GM23338 (cell line): ENCODE measurements at regions not wholly inside any gene's neighbourhood (a gene's known extent, or its start where the extent isn't known, plus 50 kb on each side); places are given as distances from the start of the nearest gene placed in this dataset.

ENCODE experiments used
- ATAC-seq: fragments of 200-7000 bp; cut with Tn5 transposase; 3 replicates; pipeline ENCODE4 v1.9.1; 2020
- DNase-seq: peaks from one replicate; pipeline ENCODE4 v3.0.0-alpha.2; 2015; ENCODE audit warnings: low spot score
- H2AFZ ChIP-seq: fragments of 200-600 bp; sonication (generic); 2 replicates; pipeline ENCODE4 v1.8.0; 2016; ENCODE audit warnings: antibody characterized with exemption, mild to moderate bottlenecking, moderate library complexity
- H3F3A ChIP-seq: fragments of 200-600 bp; sonication (generic); replicated peaks from 2 replicates; pipeline ENCODE4 v1.8.0; 2017; ENCODE audit warnings: antibody characterized with exemption, mixed run types, low read depth
- H3K27ac ChIP-seq: fragments of 200-600 bp; sonication (generic); 2 replicates; pipeline ENCODE4 v1.6.1; 2016; ENCODE audit warnings: low read depth
- H3K27me3 ChIP-seq: fragments of 200-600 bp; sonication (generic); 2 replicates; pipeline ENCODE4 v1.8.0; 2016; ENCODE audit warnings: mild to moderate bottlenecking, mixed run types, moderate library complexity; ENCODE audit not compliant: insufficient read depth
- H3K36me3 ChIP-seq: fragments of 200-600 bp; sonication (generic); 2 replicates; pipeline ENCODE4 v1.8.0; 2016; ENCODE audit warnings: mild to moderate bottlenecking; ENCODE audit not compliant: insufficient read depth
- H3K4me1 ChIP-seq: fragments of 200-600 bp; sonication (generic); 2 replicates; pipeline ENCODE4 v1.8.0; 2016; ENCODE audit warnings: mild to moderate bottlenecking, moderate library complexity; ENCODE audit not compliant: insufficient read depth
- H3K4me2 ChIP-seq: fragments of 200-600 bp; sonication (generic); 2 replicates; pipeline ENCODE4 v1.7.1; 2017; ENCODE audit warnings: mixed run types
- H3K4me3 ChIP-seq: fragments of 200-600 bp; sonication (generic); 2 replicates; pipeline ENCODE4 v1.6.1; 2016; ENCODE audit warnings: mixed run types
- H3K79me2 ChIP-seq: fragments of 200-600 bp; sonication (generic); replicated peaks from 2 replicates; pipeline ENCODE4 v1.8.0; 2017; ENCODE audit warnings: mild to moderate bottlenecking; ENCODE audit not compliant: insufficient read depth
- H3K9me2 ChIP-seq: fragments of 200-600 bp; sonication (generic); 2 replicates; pipeline ENCODE4 v1.8.0; 2017; ENCODE audit not compliant: insufficient read depth
- H4K20me1 ChIP-seq: fragments of 200-600 bp; sonication (generic); replicated peaks from 2 replicates; pipeline ENCODE4 v1.8.0; 2017; ENCODE audit warnings: mild to moderate bottlenecking; ENCODE audit not compliant: insufficient read depth
- H3K27ac Mint-ChIP-seq: 2 replicates; pipeline ENCODE4 v1.8.0; 2020; ENCODE audit warnings: inconsistent platforms, mild to moderate bottlenecking, moderate library complexity, mixed read lengths
- H3K27me3 Mint-ChIP-seq: 3 replicates; pipeline ENCODE4 v1.8.0; 2022; ENCODE audit warnings: low read depth, mild to moderate bottlenecking, moderate library complexity, mixed read lengths, inconsistent platforms; ENCODE audit not compliant: insufficient read depth, poor library complexity
- H3K36me3 Mint-ChIP-seq: 3 replicates; pipeline ENCODE4 v1.8.0; 2021; ENCODE audit warnings: low read depth, mild to moderate bottlenecking, inconsistent platforms, moderate library complexity, mixed read lengths
- H3K4me1 Mint-ChIP-seq: 3 replicates; pipeline ENCODE4 v1.8.0; 2020; ENCODE audit warnings: mild to moderate bottlenecking, inconsistent platforms, mixed read lengths
- H3K4me3 Mint-ChIP-seq: 3 replicates; pipeline ENCODE4 v1.8.0; 2021; ENCODE audit warnings: moderate library complexity, mild to moderate bottlenecking, inconsistent platforms, mixed read lengths
- H3K9me3 Mint-ChIP-seq: 3 replicates; pipeline ENCODE4 v1.8.0; 2020; ENCODE audit warnings: moderate library complexity, mild to moderate bottlenecking, inconsistent platforms, mixed read lengths
- CREB1 ChIP-seq: fragments of 250-450 bp; sonication (Bioruptor Pico); IDR thresholded peaks from 2 replicates; pipeline ENCODE4 v1.5.0; 2020; ENCODE audit warnings: low read depth, mild to moderate bottlenecking, moderate library complexity
- EZH2 ChIP-seq: fragments of 200-600 bp; sonication (generic); IDR thresholded peaks from one replicate; pipeline ENCODE4 v1.8.0; 2017; ENCODE audit warnings: antibody characterized with exemption, mild to moderate bottlenecking, low read depth; ENCODE audit not compliant: unreplicated experiment
- EZH2phosphoT487 ChIP-seq: fragments of 200-600 bp; sonication (generic); IDR thresholded peaks from one replicate; pipeline ENCODE4 v1.8.1; 2018; ENCODE audit warnings: antibody characterized with exemption; ENCODE audit not compliant: unreplicated experiment
- JUNB ChIP-seq: IDR thresholded peaks from one replicate; pipeline ENCODE4 v1.6.1; 2016; ENCODE audit warnings: antibody characterized with exemption; ENCODE audit not compliant: unreplicated experiment
- NANOG ChIP-seq: IDR thresholded peaks from 2 replicates; pipeline ENCODE4 v1.6.1; 2016; ENCODE audit warnings: antibody characterized with exemption, borderline replicate concordance
- POLR2AphosphoS5 ChIP-seq: IDR thresholded peaks from 2 replicates; pipeline ENCODE4 v1.6.1; 2016; ENCODE audit warnings: antibody characterized with exemption, low read depth
- STAT1 ChIP-seq: IDR thresholded peaks from one replicate; pipeline ENCODE4 v1.6.1; 2016; ENCODE audit warnings: antibody characterized with exemption; ENCODE audit not compliant: unreplicated experiment
- ZNF114 ChIP-seq: fragments of 250-450 bp; sonication (Bioruptor Pico); IDR thresholded peaks from 2 replicates; pipeline ENCODE4 v1.5.0; 2020; ENCODE audit warnings: mild to moderate bottlenecking, moderate library complexity
- ZNF462 ChIP-seq: fragments of 250-450 bp; sonication (Bioruptor Pico); IDR thresholded peaks from 2 replicates; pipeline ENCODE4 v1.5.0; 2020; ENCODE audit warnings: mild to moderate bottlenecking, moderate library complexity
- TF ChIP-seq, protein P1 (sequence below), 2 experiments: fragments of 200-600 bp in 1 of 2; sonication (generic) in 1 of 2; conservative IDR thresholded peaks; 2 replicates each; pipeline versions ENCODE4 v1.5.1 to v1.6.1; 2016 to 2017; ENCODE audit warnings: antibody characterized with exemption in 2 of 2, low read depth in 2 of 2, mild to moderate bottlenecking in 2 of 2, moderate library complexity in 1 of 2
- TF ChIP-seq, protein P2 (sequence below): IDR thresholded peaks from one replicate; pipeline ENCODE4 v1.6.1; 2018; ENCODE audit warnings: antibody characterized with exemption; ENCODE audit not compliant: unreplicated experiment

- TF ChIP-seq ZNF462 (CRISPR knock-in tag) (no peak), JUNB (no peak), CREB1 (CRISPR knock-in tag) (no peak), POLR2AphosphoS5 (no peak), NANOG (no peak), EZH2 (no peak), ZNF114 (no peak), STAT1 (no peak)
- TF ChIP-seq, protein P1, sequence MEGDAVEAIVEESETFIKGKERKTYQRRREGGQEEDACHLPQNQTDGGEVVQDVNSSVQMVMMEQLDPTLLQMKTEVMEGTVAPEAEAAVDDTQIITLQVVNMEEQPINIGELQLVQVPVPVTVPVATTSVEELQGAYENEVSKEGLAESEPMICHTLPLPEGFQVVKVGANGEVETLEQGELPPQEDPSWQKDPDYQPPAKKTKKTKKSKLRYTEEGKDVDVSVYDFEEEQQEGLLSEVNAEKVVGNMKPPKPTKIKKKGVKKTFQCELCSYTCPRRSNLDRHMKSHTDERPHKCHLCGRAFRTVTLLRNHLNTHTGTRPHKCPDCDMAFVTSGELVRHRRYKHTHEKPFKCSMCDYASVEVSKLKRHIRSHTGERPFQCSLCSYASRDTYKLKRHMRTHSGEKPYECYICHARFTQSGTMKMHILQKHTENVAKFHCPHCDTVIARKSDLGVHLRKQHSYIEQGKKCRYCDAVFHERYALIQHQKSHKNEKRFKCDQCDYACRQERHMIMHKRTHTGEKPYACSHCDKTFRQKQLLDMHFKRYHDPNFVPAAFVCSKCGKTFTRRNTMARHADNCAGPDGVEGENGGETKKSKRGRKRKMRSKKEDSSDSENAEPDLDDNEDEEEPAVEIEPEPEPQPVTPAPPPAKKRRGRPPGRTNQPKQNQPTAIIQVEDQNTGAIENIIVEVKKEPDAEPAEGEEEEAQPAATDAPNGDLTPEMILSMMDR (conservative IDR thresholded peaks at IDR 0.05; ENCODE audit: low read depth in 2 of 2) = no peak
Observed at GRCh38 chr2:20559277-20559676, 91.6 kb downstream of the HS1BP3 start (continued).

DNA sequence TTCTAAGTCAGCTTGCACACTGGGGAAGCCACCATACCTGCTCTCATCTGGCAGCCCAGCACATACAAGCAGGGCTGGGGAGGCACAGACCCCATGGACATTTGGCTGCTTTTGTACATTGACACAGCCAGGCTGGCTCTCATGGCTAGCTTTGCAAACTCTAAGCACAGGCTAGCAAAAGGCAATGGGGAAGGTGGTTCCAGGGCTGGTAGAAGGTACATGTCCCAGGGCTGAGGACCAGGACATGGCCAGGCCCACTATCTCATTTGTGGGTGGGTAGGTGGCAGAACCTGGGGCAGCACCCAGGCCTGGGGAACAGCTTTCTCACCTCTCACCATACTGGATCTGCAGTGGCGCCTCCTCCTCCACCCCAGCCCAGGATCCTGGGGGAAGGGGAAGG is 90.9 kb downstream of the HS1BP3 start:
- Histone ChIP-seq H3K4me2 (no peak overlapping the region), H3K9me2 (no peaks in the 10 kb centered on the region; the same call in 1 of the 2 replicates), H2AFZ (no peak overlapping the region), H3F3A (no peaks in the 10 kb centered on the region), H4K20me1 (no peaks in the 10 kb centered on the region), H3K27me3 (no peaks in the 10 kb centered on the region), H3K36me3 (no peaks in the 10 kb centered on the region), H3K4me3 (no peak overlapping the region), H3K4me1 (peaks cover 26% of the 10 kb centered on the region), H3K27ac (no peak overlapping the region), H3K79me2 (no peaks in the 10 kb centered on the region)
- ATAC-seq (no peak), DNase-seq (no peak)
- H3K4me3 Mint-ChIP-seq = no peak overlapping the region
- no peak overlapping the region for H3K27ac Mint-ChIP-seq
- no peaks in the 10 kb centered on the region; the same call in 2 of the 3 replicates for H3K9me3 Mint-ChIP-seq
- peaks cover 38% of the 10 kb centered on the region for H3K4me1 Mint-ChIP-seq
- H3K36me3 Mint-ChIP-seq = no peaks in the 10 kb centered on the region
- peaks cover 17% of the 10 kb centered on the region for H3K27me3 Mint-ChIP-seq
- TF ChIP-seq, protein P2, sequence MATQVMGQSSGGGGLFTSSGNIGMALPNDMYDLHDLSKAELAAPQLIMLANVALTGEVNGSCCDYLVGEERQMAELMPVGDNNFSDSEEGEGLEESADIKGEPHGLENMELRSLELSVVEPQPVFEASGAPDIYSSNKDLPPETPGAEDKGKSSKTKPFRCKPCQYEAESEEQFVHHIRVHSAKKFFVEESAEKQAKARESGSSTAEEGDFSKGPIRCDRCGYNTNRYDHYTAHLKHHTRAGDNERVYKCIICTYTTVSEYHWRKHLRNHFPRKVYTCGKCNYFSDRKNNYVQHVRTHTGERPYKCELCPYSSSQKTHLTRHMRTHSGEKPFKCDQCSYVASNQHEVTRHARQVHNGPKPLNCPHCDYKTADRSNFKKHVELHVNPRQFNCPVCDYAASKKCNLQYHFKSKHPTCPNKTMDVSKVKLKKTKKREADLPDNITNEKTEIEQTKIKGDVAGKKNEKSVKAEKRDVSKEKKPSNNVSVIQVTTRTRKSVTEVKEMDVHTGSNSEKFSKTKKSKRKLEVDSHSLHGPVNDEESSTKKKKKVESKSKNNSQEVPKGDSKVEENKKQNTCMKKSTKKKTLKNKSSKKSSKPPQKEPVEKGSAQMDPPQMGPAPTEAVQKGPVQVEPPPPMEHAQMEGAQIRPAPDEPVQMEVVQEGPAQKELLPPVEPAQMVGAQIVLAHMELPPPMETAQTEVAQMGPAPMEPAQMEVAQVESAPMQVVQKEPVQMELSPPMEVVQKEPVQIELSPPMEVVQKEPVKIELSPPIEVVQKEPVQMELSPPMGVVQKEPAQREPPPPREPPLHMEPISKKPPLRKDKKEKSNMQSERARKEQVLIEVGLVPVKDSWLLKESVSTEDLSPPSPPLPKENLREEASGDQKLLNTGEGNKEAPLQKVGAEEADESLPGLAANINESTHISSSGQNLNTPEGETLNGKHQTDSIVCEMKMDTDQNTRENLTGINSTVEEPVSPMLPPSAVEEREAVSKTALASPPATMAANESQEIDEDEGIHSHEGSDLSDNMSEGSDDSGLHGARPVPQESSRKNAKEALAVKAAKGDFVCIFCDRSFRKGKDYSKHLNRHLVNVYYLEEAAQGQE = no peak
- TF ChIP-seq EZH2phosphoT487 = no peak
- TF ChIP-seq POLR2AphosphoS5 = no peak
- TF ChIP-seq, protein P1 (conservative IDR thresholded peaks at IDR 0.05; ENCODE audit: low read depth in 2 of 2) = no peak
- TF ChIP-seq ZNF114 = no peak
